ACC112 (cell line): ENCODE measurements at regions not wholly inside any gene's neighbourhood (a gene's known extent, or its start where the extent isn't known, plus 50 kb on each side); places are given as distances from the start of the nearest gene placed in this dataset.

Source experiments
- H2AFZ ChIP-seq: fragments of 200-600 bp; sonication (generic); one replicate; pipeline ENCODE4 v1.6.0; 2017; ENCODE audit warnings: antibody characterized with exemption, low read length; ENCODE audit not compliant: unreplicated experiment
- H3K27ac ChIP-seq: fragments of 200-600 bp; sonication (generic); 2 replicates; pipeline ENCODE4 v1.5.1; 2014; ENCODE audit warnings: low read depth, mild to moderate bottlenecking, antibody characterized with exemption, low read length, moderate library complexity
- H3K27me3 ChIP-seq: fragments of 200-600 bp; sonication (generic); 2 replicates; pipeline ENCODE4 v1.6.1; 2014; ENCODE audit warnings: mild to moderate bottlenecking, antibody characterized with exemption, low read length, moderate library complexity, mixed read lengths; ENCODE audit not compliant: insufficient read depth
- H3K36me3 ChIP-seq: fragments of 200-600 bp; sonication (generic); 2 replicates; pipeline ENCODE4 v1.6.1; 2016; ENCODE audit warnings: mild to moderate bottlenecking, antibody characterized with exemption, low read length, moderate library complexity, mixed read lengths; ENCODE audit not compliant: insufficient read depth
- H3K4me1 ChIP-seq: fragments of 200-600 bp; sonication (generic); one replicate; pipeline ENCODE4 v1.6.1; 2016; ENCODE audit warnings: low read length, mixed read lengths; ENCODE audit not compliant: insufficient read depth, unreplicated experiment, control insufficient read depth
- H3K4me3 ChIP-seq: fragments of 200-600 bp; sonication (generic); 2 replicates; pipeline ENCODE4 v1.5.1; 2014; ENCODE audit warnings: mild to moderate bottlenecking, low read depth, low read length
- H3K79me2 ChIP-seq: fragments of 200-600 bp; sonication (generic); one replicate; pipeline ENCODE4 v1.6.0; 2016; ENCODE audit warnings: low read length; ENCODE audit not compliant: control insufficient read depth, unreplicated experiment, insufficient read depth

DNA sequence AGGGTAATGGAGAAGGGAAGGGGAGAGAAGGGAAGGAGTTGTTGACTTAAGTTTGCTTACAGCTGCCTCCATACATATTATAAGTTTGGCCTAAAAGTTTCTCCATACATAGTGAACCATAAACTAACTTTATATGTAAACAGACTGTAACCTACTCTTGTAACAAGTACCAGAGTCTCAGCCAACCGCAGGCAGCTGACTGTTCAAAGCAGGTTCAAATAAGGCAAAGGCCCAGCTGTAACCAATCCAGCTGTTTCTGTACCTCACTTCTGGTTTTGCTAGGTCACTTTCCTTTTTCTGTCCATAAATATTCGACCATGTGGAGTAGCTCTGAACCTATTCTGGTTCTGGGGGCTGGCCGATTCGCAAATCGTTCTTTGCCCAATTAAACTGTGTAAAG, 591.2 kb downstream of the INSC start:
- Histone ChIP-seq H3K4me3 (no peak overlapping the region), H3K79me2 (no peaks in the 10 kb centered on the region), H3K36me3 (no peaks in the 10 kb centered on the region), H3K4me1 (no peaks in the 10 kb centered on the region), H3K27ac (no peak overlapping the region), H3K27me3 (peaks cover 8% of the 10 kb centered on the region), H2AFZ (no peak overlapping the region)

GRCh38 chr11:15707194-15707593, 592.5 kb downstream of the INSC start:
- no peaks in the 10 kb centered on the region for H3K36me3 ChIP-seq
- H2AFZ ChIP-seq = no peak overlapping the region
- no peaks in the 10 kb centered on the region for H3K4me1 ChIP-seq
- no peak overlapping the region for H3K27ac ChIP-seq
- no peaks in the 10 kb centered on the region for H3K79me2 ChIP-seq
- no peak overlapping the region for H3K4me3 ChIP-seq
- peaks cover 7% of the 10 kb centered on the region; the same call in 1 of the 2 replicates for H3K27me3 ChIP-seq

- Histone ChIP-seq H3K4me1 (no peaks in the 10 kb centered on the region), H3K4me3 (no peak overlapping the region), H3K27ac (no peak overlapping the region), H2AFZ (no peak overlapping the region), H3K36me3 (no peaks in the 10 kb centered on the region), H3K27me3 (no peaks in the 10 kb centered on the region), H3K79me2 (no peaks in the 10 kb centered on the region)
These were observed 593.2 kb downstream of the INSC start for GRCh38 chr11:15707971-15708370.

DNA sequence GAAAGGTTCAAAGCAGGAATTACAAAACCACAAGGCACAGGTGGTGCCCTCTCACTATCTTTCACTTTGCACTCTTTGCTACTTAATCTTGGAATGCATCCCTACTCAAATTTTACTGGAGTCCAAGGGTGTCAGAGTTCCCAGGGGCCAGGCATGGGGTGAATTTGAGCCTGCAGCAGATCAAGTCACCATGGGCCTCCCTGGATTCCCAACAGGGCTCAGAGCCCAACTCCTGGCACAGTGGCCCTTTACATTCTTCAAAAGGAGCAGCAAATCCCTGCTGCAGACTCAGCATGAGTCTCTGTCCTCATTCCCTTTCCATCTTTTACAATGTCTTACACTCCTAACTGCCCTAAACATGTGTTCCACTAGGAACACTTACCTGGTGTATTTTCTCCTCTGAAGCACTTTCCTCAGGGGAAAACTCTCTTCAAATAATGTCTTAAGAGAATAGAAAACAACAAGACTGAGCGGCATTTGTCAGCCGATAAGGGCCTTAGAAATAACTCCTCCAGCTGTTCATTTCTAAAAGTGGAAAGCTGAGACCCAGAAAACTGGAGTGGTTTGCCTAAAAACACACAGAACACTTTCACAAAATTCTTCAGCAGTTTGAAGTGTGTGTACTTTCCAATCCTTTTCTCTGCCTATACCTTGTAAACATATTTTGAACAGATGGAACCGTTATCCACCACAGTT, 596.0 kb downstream of the INSC start:
- no peak overlapping the region for H3K27ac ChIP-seq
- no peak overlapping the region for H3K4me3 ChIP-seq
- H3K79me2 ChIP-seq = no peaks in the 10 kb centered on the region

DNA sequence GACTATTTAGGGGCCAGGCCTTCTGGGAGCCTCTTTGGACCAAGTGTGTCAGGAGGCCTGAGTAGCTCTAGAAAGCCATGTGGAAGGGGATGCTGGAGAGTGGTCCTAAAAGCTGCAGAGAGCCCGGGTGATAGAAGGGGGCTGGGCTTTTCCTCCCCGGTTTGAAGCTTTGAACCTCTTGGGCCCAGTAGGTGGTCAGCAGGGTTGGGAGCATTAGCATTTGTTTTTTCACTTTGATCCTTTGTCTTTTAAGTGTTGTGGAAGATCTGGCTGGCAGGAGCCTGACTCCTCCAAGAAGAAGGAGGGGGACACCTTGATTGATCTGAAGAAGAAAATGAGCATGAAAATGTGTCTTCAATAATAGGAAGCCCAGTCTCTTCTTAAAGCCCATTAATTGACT, 596.6 kb downstream of the INSC start:
- H3K4me1 ChIP-seq = no peaks in the 10 kb centered on the region
- no peaks in the 10 kb centered on the region for H3K36me3 ChIP-seq
- no peak overlapping the region for H2AFZ ChIP-seq
- no peak overlapping the region for H3K4me3 ChIP-seq
- H3K79me2 ChIP-seq = no peaks in the 10 kb centered on the region
- H3K27me3 ChIP-seq = no peaks in the 10 kb centered on the region
- H3K27ac ChIP-seq = no peak overlapping the region

More for the DNA sequence above, 596.0 kb downstream of the INSC start:
- Histone ChIP-seq H3K27me3 (no peaks in the 10 kb centered on the region), H3K36me3 (no peaks in the 10 kb centered on the region), H2AFZ (no peak overlapping the region), H3K4me1 (no peaks in the 10 kb centered on the region)

DNA sequence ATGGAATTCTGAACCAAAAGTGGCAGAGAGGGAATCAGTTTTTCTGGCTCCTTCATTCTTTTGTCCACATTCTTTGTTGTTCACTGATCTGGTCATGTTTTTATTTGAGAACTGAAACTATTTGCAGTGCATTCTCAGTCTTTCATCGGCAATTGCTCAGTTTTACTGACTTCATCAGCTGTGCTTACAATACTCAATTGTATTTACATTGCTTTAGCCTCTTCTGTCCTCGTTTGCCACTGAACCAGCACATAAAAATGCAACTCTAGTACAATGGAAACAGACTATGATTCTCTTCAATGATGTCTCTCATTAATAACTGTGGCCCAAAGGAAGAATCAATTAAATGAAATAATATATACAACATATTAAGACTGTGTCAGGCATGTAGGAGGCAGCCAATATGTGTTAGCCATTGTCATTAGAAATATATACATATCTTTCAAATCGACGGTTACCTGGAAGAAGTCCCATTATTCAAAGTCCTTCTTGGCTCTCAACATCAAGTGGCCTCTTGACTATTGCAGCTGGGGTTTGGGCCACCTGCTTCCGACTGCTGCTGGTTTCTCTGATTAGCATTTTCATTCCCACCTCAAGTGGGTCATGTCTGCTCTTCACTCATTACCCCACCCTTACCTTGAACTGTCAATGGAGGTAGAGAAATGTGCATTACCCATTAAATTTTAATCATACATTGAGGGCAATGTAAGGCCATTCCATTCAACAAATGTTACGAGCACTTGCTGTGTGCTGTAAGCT, 600.1 kb downstream of the INSC start:
- H2AFZ ChIP-seq = no peak overlapping the region
- no peak overlapping the region for H3K27ac ChIP-seq
- H3K4me3 ChIP-seq = no peak overlapping the region
- H3K4me1 ChIP-seq = no peaks in the 10 kb centered on the region
- H3K79me2 ChIP-seq = no peaks in the 10 kb centered on the region
- peaks cover 18% of the 10 kb centered on the region; the same call in 1 of the 2 replicates for H3K27me3 ChIP-seq
- no peaks in the 10 kb centered on the region for H3K36me3 ChIP-seq

- H2AFZ ChIP-seq = no peak overlapping the region
- no peaks in the 10 kb centered on the region for H3K36me3 ChIP-seq
- no peak overlapping the region for H3K4me3 ChIP-seq
- H3K4me1 ChIP-seq = no peaks in the 10 kb centered on the region
- H3K79me2 ChIP-seq = no peaks in the 10 kb centered on the region
- H3K27ac ChIP-seq = no peak overlapping the region
- peaks cover 21% of the 10 kb centered on the region; the same call in 1 of the 2 replicates for H3K27me3 ChIP-seq
These were observed 601.8 kb downstream of the INSC start for GRCh38 chr11:15716550-15716949.

DNA sequence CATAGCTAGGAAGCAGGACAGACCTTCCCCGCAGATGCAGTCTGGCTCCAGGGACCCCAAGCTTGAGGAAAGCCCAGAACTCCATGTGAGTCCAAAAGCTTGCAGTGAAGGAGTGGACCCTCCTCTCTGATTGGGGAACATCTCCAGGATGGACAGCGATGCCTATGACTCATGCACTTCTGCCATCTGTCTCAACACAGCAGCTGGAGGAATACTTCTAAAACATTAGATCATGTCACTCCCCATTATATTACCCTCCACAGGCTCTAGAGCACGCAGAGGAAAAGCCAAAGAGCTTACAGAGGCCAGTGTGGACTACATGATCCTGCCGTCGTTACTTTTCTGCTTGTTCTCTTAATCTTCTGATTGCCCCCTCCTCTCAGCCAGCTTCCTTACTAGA, 605.7 kb downstream of the INSC start:
- no peaks in the 10 kb centered on the region for H3K79me2 ChIP-seq
- no peaks in the 10 kb centered on the region for H3K36me3 ChIP-seq
- no peaks in the 10 kb centered on the region for H3K4me1 ChIP-seq
- H2AFZ ChIP-seq = no peak overlapping the region
- H3K4me3 ChIP-seq = no peak overlapping the region
- H3K27me3 ChIP-seq = peaks cover 26% of the 10 kb centered on the region; the same call in 1 of the 2 replicates
- no peak overlapping the region for H3K27ac ChIP-seq

- Histone ChIP-seq H3K27me3 (peaks cover 19% of the 10 kb centered on the region; the same call in 1 of the 2 replicates), H3K36me3 (no peaks in the 10 kb centered on the region), H3K79me2 (no peaks in the 10 kb centered on the region), H3K27ac (no peak overlapping the region), H2AFZ (no peak overlapping the region), H3K4me3 (no peak overlapping the region), H3K4me1 (no peaks in the 10 kb centered on the region)
These were observed 609.2 kb downstream of the INSC start for GRCh38 chr11:15723966-15724365.

- no peak overlapping the region for H3K27ac ChIP-seq
- no peak overlapping the region for H2AFZ ChIP-seq
- H3K27me3 ChIP-seq = peaks cover 24% of the 10 kb centered on the region
- H3K79me2 ChIP-seq = no peaks in the 10 kb centered on the region
- no peaks in the 10 kb centered on the region for H3K36me3 ChIP-seq
- no peak overlapping the region for H3K4me3 ChIP-seq
- no peaks in the 10 kb centered on the region for H3K4me1 ChIP-seq
These were observed 609.9 kb downstream of the INSC start for GRCh38 chr11:15724601-15725000.

GRCh38 chr11:15725246-15725645, 610.5 kb downstream of the INSC start:
- peaks cover 21% of the 10 kb centered on the region for H3K27me3 ChIP-seq
- no peak overlapping the region for H2AFZ ChIP-seq
- H3K79me2 ChIP-seq = no peaks in the 10 kb centered on the region
- no peaks in the 10 kb centered on the region for H3K4me1 ChIP-seq
- H3K27ac ChIP-seq = no peak overlapping the region
- no peak overlapping the region for H3K4me3 ChIP-seq
- no peaks in the 10 kb centered on the region for H3K36me3 ChIP-seq
